ENCODE measurements at regions not wholly inside any gene's neighbourhood (a gene's known extent, or its start where the extent isn't known, plus 50 kb on each side); places are given as distances from the start of the nearest gene placed in this dataset.

GRCh38 chr3:117322866-117323265 is 613.3 kb downstream of the TUSC7 start:
- no peak for DNase-seq

DNA sequence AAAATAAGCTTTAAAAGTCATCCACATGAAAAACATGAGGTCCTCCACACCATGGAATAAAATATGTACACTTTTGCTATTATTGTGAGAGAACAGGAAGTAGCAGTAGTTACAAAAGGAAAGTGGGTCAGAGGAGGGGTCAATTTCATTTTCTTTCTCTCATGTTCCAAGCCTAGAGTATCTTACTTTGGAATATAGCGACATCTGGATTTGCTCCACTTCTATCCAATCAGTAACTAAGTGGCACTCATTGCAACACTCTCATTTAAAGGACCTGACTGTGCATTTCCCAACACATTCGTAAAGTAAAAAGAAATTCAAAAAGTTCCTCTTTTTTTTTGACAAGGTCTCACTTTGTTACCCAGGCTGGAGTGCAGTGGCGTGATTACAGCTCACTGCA is 637.3 kb downstream of the TUSC7 start:
- DNase-seq, result no peak

- no peak for DNase-seq
Observed at GRCh38 chr3:117348884-117349283, 639.3 kb downstream of the TUSC7 start.

- DNase-seq, result no peak
Observed at GRCh38 chr3:117349566-117349965, 640.0 kb downstream of the TUSC7 start.

GRCh38 chr3:117350371-117350770 is 640.8 kb downstream of the TUSC7 start:
- DNase-seq, result no peak

DNA sequence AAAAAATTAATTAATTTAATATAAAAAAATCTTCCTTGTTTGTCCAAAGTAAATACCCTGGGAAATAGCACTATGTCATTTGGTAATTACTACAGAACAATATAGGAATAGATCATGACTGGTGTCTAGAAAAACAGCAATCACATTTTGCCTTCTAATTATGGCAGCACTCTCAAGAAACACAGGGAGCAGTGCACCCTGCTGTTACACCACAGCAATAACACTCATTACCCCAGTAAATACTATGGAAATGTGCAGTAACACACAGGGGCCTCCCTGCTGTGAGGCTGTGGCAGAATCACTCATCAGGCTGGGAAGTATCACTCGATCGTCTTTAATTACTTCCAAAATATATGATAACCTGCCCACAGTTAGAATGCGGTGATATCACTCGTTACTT is 646.0 kb downstream of the TUSC7 start:
- DNase-seq, result peak; percentile 40

DNA sequence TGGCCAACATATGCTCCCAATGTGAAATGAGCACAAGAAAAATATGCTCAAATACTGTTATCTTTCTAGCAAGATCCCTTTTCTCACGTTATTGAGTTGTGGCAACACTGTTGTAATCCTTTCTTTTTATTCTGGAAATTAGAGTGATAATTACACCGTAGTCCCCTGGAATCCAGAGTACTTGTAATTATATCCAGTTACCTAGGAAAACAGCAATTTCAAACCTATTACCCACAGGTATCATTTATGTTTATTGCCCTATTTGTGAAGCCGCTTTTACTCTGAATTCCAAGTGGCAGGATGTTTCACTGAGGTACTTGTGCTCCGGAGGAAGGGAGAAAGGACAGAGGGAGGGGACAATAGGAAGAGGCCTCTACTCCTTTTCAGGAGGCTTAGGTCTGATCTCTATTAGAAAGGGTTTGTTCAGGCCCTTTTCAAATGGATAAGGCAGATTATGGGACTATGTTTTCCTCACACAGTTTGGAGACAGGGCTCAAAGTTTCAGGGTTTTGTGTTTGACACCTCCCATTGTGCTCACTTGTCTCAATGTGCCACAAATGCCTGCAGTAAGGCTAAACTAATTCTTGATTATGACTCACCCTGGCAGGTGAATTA is 646.6 kb downstream of the TUSC7 start:
- no peak for DNase-seq

GRCh38 chr3:117358717-117359314 is 649.2 kb downstream of the TUSC7 start:
- DNase-seq, result no peak

GRCh38 chr3:117366574-117366973 is 657.0 kb downstream of the TUSC7 start:
- DNase-seq, result no peak

DNA sequence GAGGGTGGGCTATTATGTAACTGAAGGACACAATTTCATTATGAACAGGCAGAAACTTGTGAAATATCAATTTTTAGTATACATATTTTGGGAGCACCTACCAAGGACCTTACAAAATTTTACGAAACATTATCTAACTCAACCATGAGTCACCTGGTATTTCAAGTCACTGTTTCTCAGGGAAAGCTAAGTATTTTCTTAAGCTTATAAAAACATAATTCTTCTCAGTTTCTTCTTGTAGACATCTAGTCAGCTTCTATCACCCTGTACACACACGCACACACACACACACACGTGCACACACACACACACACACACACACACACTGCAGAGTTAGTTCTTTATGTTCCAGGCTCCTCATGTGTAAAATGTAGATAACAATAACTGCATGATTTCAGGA is 658.3 kb downstream of the TUSC7 start:
- no peak for DNase-seq

DNA sequence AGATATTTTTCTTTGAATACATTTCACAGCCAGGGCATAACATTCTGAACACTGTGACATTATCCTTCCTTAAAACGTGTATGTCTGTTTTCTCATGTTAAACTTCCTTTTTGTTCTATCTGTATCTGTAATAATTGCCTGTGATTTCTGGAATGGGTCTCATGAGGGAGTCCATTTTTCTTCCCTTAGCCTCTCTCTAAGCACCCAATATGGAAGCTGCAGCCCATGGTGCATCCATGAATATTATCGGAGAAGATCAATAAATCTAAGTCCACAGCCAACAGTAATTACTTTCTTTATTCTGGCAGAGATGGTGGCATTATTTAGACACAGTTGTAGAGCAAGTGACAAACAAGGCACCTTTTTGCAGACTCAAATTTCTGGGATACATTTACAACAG is 671.1 kb downstream of the TUSC7 start:
- no peak for DNase-seq

- DNase-seq, result no peak
Observed at GRCh38 chr3:117393119-117393518, 683.5 kb downstream of the TUSC7 start.

GRCh38 chr3:117398141-117398899 is 688.7 kb downstream of the TUSC7 start:
- no peak for DNase-seq

DNA sequence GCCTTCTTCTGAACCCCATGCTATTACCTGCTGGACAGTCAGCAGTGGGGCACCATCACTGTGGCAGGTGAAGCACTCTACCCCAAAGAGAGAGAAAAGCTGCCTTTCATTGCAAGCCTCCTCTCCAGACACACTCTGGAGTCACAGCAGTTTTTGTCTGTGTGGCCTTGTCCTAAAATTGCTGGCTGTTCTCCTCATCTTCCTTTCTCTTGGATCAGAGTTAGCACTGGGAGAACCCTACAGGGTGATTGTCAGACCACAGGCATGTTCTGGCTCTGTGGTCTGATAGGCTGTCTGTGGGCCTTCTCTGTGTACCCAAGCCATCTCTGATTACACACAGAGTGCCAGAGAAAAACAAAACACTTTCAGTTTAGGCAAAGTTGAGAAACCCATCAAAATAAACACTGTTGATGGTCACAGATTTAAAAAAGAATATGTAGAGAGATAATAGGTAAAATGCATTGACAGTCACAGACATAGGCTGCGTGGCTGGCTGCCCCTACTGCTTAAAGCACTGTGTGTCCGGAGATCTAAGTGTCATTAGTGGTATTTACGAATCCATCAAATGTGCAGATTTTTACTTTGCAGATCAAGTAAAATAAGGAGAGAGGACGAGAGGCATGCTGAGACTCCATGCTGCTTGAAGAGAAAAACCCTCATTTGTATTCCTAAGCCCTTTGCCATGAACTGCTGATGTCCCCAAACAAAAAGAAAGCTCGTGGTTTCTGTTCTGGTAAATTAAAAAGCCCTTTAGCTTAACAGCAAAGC is 689.9 kb downstream of the TUSC7 start:
- peak; percentile 69 for DNase-seq

GRCh38 chr3:117400303-117400702 is 690.7 kb downstream of the TUSC7 start:
- DNase-seq, result no peak

DNA sequence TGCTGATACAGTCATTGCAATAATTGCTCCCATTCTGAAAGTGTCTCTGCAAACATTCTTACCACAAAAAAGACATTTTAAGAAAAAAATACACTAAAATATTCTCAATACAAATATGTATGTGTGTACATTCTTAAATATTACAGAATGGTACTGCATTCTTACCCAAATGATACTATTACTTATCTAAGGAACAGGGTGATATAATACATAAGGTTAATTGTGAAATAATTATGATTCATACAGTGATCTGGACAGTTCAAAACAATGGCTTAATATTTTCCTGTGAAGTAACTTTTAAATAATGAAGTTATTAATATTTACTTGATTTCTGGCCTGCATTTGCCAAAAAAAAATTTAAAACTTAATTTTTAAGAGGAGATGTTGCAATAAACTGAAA is 694.6 kb downstream of the TUSC7 start:
- DNase-seq, result no peak

DNA sequence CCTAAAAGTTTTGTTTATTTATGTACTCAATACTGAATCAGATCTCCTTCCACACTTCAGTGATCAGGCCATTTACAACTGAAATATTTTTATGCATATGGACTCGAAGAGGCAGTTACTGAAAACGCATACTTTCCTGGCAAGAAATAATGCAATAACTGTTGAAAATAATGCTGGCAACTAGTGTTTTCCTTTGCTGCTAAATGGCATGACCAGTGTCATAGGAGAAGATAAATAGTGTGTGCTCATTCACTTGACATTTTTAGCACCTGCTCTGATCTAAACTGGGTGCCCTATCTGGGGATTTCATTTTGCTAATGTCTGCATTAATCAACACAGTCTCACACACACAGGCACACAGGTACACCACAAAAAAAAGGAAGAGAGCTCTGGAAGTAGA is 695.2 kb downstream of the TUSC7 start:
- no peak for DNase-seq

- no peak for DNase-seq
Observed at GRCh38 chr3:117405359-117405758, 695.8 kb downstream of the TUSC7 start.

DNA sequence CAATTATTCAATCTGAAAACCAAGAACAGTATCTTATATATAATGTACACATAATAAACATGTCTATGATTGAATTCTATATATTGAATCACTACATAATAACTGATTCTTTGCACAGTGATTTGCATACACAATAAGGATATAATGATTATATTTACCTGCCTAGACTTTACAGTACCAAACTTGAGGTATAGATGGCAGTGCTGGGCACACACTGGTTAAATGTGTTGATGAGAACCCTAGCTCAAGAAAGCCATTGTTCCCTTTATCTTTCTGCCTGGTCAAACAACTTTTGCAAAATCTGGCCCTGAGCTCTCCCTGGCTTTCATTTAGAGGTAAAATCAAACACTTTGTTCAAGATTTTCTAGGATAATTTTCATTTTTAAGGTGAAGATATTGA is 697.7 kb downstream of the TUSC7 start:
- DNase-seq, result no peak

DNA sequence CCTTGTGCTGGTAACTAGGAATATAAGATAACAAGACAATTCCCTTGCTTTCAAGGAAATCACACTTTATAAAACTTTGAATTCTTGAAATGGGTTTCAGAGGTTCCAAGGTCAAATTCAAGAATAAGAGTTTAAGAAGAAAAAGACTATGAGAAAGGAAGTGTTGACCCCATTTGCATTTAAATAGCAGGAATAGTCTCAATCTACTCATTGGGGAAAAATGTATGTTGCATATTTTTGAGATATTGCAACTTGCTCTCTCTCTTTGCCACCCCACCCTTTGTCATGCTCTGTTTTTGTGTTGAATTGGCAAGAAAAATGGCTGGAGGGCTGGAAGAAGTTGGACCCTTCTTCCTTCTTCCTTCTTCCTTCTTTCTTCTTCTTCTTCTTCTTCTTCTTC is 699.2 kb downstream of the TUSC7 start:
- DNase-seq, result no peak

DNA sequence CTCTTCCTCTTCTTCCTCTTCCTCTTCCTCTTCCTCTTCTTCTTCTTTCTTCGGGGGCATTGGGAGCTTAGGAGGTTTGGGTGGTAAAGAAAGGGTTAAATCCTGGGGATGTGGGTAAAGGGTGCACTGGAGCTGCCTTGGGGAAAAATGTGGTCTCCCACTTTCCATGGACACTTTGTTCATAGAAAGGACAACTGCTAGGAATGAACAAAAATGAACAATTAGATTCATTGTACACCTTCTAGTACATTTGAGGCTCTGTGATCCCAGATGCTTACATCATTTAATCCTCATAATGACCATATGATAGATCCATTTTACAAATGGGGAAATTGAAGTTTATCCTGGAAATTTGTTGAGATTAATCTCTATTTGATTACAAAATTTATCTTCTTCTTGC is 699.7 kb downstream of the TUSC7 start:
- no peak for DNase-seq

GRCh38 chr3:117409701-117410459 is 700.3 kb downstream of the TUSC7 start:
- no peak for DNase-seq

DNA sequence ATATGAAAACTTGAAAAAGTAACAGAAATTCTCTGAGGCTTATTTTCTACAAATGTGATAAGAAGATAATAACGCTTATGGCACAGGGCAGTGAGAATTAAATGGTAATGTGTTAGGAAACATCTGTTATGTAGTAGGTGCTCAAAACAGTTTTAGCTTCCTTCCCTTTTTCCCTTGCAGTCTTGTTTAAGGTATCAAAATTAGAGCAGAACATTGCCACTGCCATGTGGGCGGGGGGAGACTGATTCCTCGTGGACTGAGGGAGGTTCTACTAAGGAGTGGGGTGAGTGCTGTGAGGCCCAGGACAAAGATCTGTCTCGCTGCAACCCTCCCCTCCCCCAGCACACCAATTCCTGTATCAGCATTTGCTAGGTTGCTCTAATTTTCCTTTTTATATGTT is 702.4 kb downstream of the TUSC7 start:
- no peak for DNase-seq

Measured in DMS 273 treated with DMSO at 0.1 percent for 48 hours (cell line).